ENCODE measurements at regions not wholly inside any gene's neighbourhood (a gene's known extent, or its start where the extent isn't known, plus 50 kb on each side); places are given as distances from the start of the nearest gene placed in this dataset.

DNA sequence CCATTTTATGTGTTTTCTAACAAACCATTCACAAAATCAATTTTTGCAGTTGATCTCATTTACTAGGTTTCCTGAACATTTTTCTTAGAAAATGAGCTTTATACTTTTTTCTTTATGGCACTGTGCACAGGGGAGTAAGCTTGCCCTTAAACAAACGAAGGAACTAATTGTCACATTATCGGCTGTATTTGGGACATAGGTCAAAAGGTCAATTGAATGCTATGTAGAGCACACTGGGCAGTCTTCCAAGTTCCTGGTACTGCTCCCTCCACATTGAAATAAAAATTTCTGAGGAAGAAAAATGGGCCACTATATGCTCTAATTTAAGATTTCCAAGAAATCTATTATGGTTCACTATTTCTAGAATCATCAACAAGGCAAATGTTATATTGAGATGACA lies 93.6 kb upstream of the TMEFF2 start:
- TF ChIP-seq EP300 (IDR thresholded peaks at IDR 0.05; ENCODE audit: borderline replicate concordance in 1 of 2, low read depth in 1 of 2, low read length in 1 of 2) (no peak), POLR2AphosphoS5 (IDR thresholded peaks at IDR 0.05; ENCODE audit: low read depth, low read length) (no peak), MXI1 (IDR thresholded peaks at IDR 0.05; ENCODE audit: low read depth, low read length) (no peak)
- TF ChIP-seq, protein P1, sequence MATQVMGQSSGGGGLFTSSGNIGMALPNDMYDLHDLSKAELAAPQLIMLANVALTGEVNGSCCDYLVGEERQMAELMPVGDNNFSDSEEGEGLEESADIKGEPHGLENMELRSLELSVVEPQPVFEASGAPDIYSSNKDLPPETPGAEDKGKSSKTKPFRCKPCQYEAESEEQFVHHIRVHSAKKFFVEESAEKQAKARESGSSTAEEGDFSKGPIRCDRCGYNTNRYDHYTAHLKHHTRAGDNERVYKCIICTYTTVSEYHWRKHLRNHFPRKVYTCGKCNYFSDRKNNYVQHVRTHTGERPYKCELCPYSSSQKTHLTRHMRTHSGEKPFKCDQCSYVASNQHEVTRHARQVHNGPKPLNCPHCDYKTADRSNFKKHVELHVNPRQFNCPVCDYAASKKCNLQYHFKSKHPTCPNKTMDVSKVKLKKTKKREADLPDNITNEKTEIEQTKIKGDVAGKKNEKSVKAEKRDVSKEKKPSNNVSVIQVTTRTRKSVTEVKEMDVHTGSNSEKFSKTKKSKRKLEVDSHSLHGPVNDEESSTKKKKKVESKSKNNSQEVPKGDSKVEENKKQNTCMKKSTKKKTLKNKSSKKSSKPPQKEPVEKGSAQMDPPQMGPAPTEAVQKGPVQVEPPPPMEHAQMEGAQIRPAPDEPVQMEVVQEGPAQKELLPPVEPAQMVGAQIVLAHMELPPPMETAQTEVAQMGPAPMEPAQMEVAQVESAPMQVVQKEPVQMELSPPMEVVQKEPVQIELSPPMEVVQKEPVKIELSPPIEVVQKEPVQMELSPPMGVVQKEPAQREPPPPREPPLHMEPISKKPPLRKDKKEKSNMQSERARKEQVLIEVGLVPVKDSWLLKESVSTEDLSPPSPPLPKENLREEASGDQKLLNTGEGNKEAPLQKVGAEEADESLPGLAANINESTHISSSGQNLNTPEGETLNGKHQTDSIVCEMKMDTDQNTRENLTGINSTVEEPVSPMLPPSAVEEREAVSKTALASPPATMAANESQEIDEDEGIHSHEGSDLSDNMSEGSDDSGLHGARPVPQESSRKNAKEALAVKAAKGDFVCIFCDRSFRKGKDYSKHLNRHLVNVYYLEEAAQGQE (IDR thresholded peaks at IDR 0.05; ENCODE audit: low read depth, low read length): no peak
- TF ChIP-seq, protein P2, sequence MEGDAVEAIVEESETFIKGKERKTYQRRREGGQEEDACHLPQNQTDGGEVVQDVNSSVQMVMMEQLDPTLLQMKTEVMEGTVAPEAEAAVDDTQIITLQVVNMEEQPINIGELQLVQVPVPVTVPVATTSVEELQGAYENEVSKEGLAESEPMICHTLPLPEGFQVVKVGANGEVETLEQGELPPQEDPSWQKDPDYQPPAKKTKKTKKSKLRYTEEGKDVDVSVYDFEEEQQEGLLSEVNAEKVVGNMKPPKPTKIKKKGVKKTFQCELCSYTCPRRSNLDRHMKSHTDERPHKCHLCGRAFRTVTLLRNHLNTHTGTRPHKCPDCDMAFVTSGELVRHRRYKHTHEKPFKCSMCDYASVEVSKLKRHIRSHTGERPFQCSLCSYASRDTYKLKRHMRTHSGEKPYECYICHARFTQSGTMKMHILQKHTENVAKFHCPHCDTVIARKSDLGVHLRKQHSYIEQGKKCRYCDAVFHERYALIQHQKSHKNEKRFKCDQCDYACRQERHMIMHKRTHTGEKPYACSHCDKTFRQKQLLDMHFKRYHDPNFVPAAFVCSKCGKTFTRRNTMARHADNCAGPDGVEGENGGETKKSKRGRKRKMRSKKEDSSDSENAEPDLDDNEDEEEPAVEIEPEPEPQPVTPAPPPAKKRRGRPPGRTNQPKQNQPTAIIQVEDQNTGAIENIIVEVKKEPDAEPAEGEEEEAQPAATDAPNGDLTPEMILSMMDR (IDR thresholded peaks at IDR 0.05): no peak
